CD4-positive, alpha-beta T cell treated with Interferon alpha-2 for 1 hour (primary cell): ENCODE measurements at regions not wholly inside any gene's neighbourhood (a gene's known extent, or its start where the extent isn't known, plus 50 kb on each side); places are given as distances from the start of the nearest gene placed in this dataset.
"Not testable (repeated sequence)": the region's sequence is repeated elsewhere in the genome, so short reads cannot be mapped to it uniquely, and the experiment has no call there.

Source experiments
- DNase-seq, 2 donors: peaks; one replicate each; pipeline ENCODE4 v3.0.0-alpha.2; 2020 to 2022

- no peak for DNase-seq
Measured at GRCh38 chr4:81620442-81620841, 148.7 kb upstream of the RASGEF1B start.

GRCh38 chr4:81617545-81617944, 145.8 kb upstream of the RASGEF1B start:
- no peak for DNase-seq

DNA sequence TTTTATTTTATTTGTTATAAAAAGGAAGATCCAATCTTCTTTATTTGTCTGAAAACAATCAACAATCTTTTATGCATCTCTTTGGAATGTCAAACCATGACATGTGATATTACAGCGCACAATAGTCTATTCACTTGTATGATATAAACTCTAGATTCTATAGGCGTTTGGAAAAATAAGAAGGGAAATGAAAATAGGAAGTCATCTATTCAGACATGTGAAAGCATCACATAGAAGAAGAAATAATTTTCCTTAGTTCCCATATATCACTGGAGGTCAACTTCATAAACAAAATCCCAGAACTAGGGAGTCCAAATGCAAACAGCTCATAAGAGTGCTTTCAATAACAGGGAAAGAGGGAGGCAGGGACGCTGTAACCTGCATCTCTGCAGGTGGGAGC, 139.5 kb upstream of the RASGEF1B start:
- DNase-seq, result no peak

DNA sequence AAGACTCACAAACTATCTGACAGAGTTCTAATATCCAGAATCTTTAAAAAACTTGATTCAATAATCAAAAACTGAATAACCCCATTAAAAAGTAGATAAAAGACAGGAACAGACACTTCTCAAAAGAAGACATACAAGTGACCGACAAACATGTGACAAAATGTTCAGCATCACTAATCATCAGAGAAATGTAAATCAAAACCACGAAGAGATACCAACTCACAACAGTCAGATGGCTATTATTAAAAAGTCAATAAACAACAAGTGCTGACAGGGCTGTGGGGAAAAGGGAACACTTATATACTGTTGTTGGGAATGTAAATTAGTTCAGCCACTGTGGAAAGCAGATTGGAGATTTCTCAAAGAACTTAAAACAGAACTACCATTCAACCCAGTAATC, 138.1 kb upstream of the RASGEF1B start:
- no peak for DNase-seq

DNA sequence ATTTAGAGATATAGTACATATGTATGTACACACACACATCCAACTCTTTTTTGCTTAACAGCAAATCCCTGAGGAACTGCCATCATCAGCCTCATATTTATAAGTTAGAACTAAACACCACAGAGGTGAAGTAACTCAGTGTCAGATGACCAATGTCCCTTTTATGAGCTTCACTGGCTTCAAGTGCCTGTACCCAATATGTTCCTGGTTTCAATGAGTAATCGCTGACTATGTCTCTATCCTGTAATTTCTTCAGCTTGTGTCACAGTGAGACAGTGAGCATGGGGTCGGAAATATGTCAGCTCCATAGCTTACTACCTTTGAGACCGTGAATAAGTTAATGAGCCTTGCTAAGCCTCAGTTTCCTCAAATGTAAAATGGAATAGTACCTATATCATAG, 136.2 kb upstream of the RASGEF1B start:
- no peak for DNase-seq

DNA sequence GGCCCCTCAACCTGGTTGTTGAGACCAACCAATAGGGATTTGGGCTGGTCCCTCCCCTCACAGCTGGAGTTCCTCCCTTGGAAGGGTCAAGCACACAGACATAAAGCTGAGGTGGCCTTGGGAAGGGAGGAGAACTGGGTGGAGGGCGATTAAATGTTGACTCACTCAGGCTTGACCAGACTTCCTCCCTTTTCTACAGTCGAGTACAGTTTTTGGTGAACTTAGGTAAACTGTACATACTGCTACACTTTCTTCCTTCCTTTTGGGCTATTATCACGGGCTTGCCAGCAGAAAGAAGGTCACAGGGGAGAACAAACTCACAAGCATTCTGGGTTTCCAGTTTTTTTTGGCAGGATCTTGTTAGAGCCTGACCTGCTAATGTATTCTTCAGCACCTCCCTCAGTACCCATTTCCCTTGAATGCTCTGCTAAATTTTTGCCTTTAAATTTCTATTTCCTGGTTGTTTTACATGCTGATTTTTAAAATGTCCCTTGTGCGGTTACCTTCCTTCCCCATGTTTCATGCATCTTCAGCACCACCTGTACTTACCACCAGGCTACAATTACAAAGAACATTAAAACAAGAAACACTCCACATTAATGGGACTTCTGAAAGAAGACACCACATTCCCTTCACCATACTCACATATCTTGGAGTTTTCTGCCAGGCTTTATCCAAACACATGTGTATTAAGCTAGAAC, 135.2 kb upstream of the RASGEF1B start:
- peak in 1 of 2 donors; percentile 18 for DNase-seq

DNA sequence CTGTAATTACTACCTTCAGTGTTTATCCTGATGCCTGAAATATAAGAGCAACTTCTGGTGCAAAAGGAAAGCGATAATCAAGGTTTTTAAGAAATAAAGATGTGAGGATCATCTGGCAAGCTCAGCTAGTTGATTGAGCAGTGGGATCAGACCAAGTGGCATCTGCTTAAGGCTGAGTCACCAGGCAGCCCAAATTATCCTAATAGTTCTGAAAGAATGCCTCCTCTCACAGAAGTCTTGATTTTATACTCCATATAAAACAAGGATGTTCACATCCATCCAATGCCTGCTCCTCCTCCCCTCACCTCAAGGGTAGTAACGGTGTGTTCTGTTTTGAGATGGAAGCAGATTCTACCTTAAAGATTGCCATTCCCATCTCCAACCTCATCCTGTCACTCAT, 134.5 kb upstream of the RASGEF1B start:
- no peak for DNase-seq

DNA sequence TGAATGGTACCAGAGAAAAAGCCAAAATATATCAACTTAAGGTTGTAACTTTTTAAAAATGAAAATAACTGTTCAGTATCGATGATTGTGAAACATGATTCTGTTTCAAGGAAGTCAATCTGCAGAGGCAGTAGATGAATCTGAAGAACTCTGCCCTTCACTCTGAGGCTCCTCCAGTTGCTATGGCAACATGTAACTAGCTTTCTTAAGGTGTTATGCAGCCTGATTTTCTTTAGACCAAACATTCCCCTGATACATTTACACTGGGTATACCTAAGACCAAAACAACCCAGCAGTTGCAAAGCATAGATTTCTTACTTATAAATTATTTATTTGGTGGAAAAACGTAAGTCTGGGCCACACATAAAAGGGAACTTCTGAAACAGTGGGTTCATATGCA, 133.6 kb upstream of the RASGEF1B start:
- peak; percentile 18 to 45 for DNase-seq

- no peak for DNase-seq
Measured at GRCh38 chr4:81604683-81605218, 133.0 kb upstream of the RASGEF1B start.

DNA sequence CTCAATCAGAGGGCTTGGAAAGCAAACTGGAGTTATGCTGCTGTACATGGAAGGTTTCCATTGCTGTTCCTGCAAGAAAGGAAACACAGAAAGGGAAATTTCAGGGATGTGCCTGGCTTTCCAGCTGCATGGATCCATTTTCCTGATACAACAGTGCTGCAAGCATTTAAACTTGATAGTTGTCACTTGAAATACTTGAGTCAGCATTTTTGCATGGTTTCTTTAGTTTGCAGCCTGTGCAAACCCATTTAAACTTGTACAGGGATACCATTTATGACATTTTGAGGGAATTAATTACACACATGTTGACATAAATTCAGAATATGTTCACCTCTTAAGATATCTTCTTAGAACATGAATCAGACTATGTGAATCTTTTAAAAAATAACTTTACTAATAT, 131.1 kb upstream of the RASGEF1B start:
- DNase-seq, result no peak

DNA sequence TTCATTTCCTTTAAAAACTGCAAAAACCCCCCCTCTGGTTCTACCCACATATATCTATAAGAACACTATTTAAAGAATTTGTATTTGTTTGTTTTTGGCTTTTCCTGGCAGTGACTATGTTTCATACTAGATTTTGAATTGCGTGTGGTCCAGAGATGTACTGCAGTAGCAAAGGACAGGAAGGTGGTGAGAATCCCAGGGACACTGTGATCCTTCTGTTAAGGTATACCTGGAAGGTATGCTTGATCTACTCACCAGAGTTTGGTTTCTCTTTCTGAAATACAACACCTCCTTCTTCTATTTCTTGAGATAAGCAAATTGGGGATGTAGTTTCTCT, 129.6 kb upstream of the RASGEF1B start:
- no peak for DNase-seq

- no peak for DNase-seq
Measured at GRCh38 chr4:81600520-81601357, 129.0 kb upstream of the RASGEF1B start.

GRCh38 chr4:81599742-81600380, 128.2 kb upstream of the RASGEF1B start:
- no peak for DNase-seq

- no peak for DNase-seq
Measured at GRCh38 chr4:81595798-81596610, 124.3 kb upstream of the RASGEF1B start.

- no peak for DNase-seq
Measured at GRCh38 chr4:81595287-81595686, 123.6 kb upstream of the RASGEF1B start.

GRCh38 chr4:81594490-81595159, 122.9 kb upstream of the RASGEF1B start:
- no peak for DNase-seq

DNA sequence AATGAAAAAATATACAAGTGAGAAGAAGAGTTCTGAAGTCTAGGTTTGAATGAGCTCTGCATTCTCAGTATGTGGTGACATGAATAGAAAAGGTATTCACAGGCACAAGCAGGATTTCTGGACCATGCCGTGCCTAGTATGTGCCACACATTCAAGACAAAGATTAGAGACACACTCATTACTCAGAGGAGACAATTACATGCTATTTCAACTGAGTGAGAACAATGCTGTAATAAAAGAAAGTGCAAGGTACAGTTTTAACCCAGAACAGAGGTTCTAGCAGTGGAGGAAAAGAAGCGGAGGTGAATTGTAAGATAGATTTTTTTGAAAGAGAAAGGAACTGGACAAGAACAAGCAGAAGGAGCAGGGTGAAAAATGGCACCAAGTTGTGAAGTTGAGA, 121.0 kb upstream of the RASGEF1B start:
- DNase-seq, result no peak

- no peak for DNase-seq
Measured at GRCh38 chr4:81590596-81590995, 118.9 kb upstream of the RASGEF1B start.

DNA sequence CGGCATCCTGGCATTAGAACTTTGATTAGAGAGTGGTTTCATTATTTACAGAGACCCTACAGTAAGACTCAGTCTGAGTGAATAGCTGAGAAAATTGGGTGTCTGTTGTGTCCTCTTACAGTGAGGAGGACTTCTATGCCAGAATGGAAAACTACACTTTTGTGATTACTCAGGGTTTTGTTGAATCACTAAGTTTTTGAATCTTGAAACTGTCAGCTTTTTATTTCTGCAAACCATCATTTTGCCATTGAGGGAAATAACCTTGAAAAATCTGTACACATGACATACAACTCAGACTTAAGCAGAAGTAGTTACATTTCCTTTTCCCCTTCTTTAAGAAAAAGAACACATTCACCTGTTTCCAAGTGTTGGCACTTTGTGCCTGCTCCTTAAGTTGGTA, 117.6 kb upstream of the RASGEF1B start:
- no peak for DNase-seq

GRCh38 chr4:81586706-81587105, 115.0 kb upstream of the RASGEF1B start:
- DNase-seq, result no peak

- DNase-seq, result not testable (repeated sequence)
Measured at GRCh38 chr4:81580994-81581374, 109.3 kb upstream of the RASGEF1B start.

- no peak for DNase-seq
Measured at GRCh38 chr4:81580346-81580993, 108.8 kb upstream of the RASGEF1B start.
